RWPE2 (cell line): ENCODE measurements at regions not wholly inside any gene's neighbourhood (a gene's known extent, or its start where the extent isn't known, plus 50 kb on each side); places are given as distances from the start of the nearest gene placed in this dataset.
A peak's percentile ranks its signal among the peaks of the same experiment; 100 is the strongest.

Experiments
- ATAC-seq: fragments of 200-7000 bp; cut with Tn5 transposase; 3 replicates; pipeline ENCODE4 v1.9.1; 2021; ENCODE audit warnings: low read depth
- DNase-seq: peaks from one replicate; pipeline ENCODE4 v3.0.0-alpha.2; 2020; ENCODE audit warnings: low spot score
- H3K27ac ChIP-seq: fragments of 450-650 bp; 2 replicates; pipeline ENCODE4 v1.5.1; 2017; ENCODE audit warnings: mild to moderate bottlenecking; ENCODE audit not compliant: poor library complexity, severe bottlenecking
- H3K27me3 ChIP-seq: fragments of 250-450 bp; sonication (Bioruptor Pico); 2 replicates; pipeline ENCODE4 v1.5.1; 2021; ENCODE audit warnings: mild to moderate bottlenecking, moderate library complexity; ENCODE audit not compliant: insufficient read depth, poor library complexity, severe bottlenecking
- H3K36me3 ChIP-seq: fragments of 250-450 bp; sonication (Bioruptor Pico); 2 replicates; pipeline ENCODE4 v1.5.1; 2020; ENCODE audit warnings: low read depth, mild to moderate bottlenecking, moderate library complexity
- H3K4me1 ChIP-seq: fragments of 250-450 bp; sonication (Bioruptor Pico); 2 replicates; pipeline ENCODE4 v1.5.1; 2021; ENCODE audit warnings: mild to moderate bottlenecking, moderate library complexity; ENCODE audit not compliant: insufficient read depth, poor library complexity, severe bottlenecking
- H3K4me3 ChIP-seq: fragments of 250-450 bp; sonication (Bioruptor Pico); 2 replicates; pipeline ENCODE4 v1.5.1; 2021; ENCODE audit warnings: mild to moderate bottlenecking, moderate library complexity; ENCODE audit not compliant: severe bottlenecking
- H3K9me3 ChIP-seq: fragments of 250-450 bp; sonication (Bioruptor Pico); 2 replicates; pipeline ENCODE4 v1.5.1; 2021; ENCODE audit warnings: mild to moderate bottlenecking, moderate library complexity; ENCODE audit not compliant: severe bottlenecking
- CTCF ChIP-seq: fragments of 450-650 bp; IDR thresholded peaks from one replicate; pipeline ENCODE4 v1.5.1; 2017; ENCODE audit warnings: mild to moderate bottlenecking, moderate library complexity; ENCODE audit not compliant: poor library complexity, severe bottlenecking

- H3K36me3 ChIP-seq = no peaks in the 10 kb centered on the region
- H3K27me3 ChIP-seq = no peaks in the 10 kb centered on the region
- peak; percentile 55 for TF ChIP-seq CTCF
- peak; percentile 31; the same call in 1 of the 3 replicates for ATAC-seq
- H3K9me3 ChIP-seq = no peaks in the 10 kb centered on the region
- no peak overlapping the region for H3K4me3 ChIP-seq
- DNase-seq = no peak
- H3K27ac ChIP-seq = no peak overlapping the region
- H3K4me1 ChIP-seq = no peaks in the 10 kb centered on the region
These were observed 589.2 kb upstream of the NR3C2 start for GRCh38 chr4:149031399-149031798.

- no peak for DNase-seq
- no peak for TF ChIP-seq CTCF
- H3K27me3 ChIP-seq = no peaks in the 10 kb centered on the region
- H3K9me3 ChIP-seq = no peaks in the 10 kb centered on the region
- no peak overlapping the region for H3K27ac ChIP-seq
- H3K36me3 ChIP-seq = no peaks in the 10 kb centered on the region
- H3K4me3 ChIP-seq = no peak overlapping the region
- H3K4me1 ChIP-seq = no peaks in the 10 kb centered on the region
- no peak for ATAC-seq
These were observed 586.9 kb upstream of the NR3C2 start for GRCh38 chr4:149029056-149029651.

- no peak for DNase-seq
- Histone ChIP-seq H3K27ac (no peak overlapping the region), H3K36me3 (no peaks in the 10 kb centered on the region), H3K4me3 (no peak overlapping the region), H3K9me3 (no peaks in the 10 kb centered on the region), H3K4me1 (no peaks in the 10 kb centered on the region), H3K27me3 (no peaks in the 10 kb centered on the region)
- no peak for ATAC-seq
- TF ChIP-seq CTCF = no peak
These were observed 584.5 kb upstream of the NR3C2 start for GRCh38 chr4:149026696-149027095.

GRCh38 chr4:149017002-149017734 is 575.0 kb upstream of the NR3C2 start:
- H3K9me3 ChIP-seq = no peaks in the 10 kb centered on the region
- TF ChIP-seq CTCF = no peak
- ATAC-seq (no peak), DNase-seq (no peak)
- H3K36me3 ChIP-seq = no peaks in the 10 kb centered on the region
- H3K4me3 ChIP-seq = no peak overlapping the region
- H3K27ac ChIP-seq = no peak overlapping the region
- no peaks in the 10 kb centered on the region for H3K4me1 ChIP-seq
- H3K27me3 ChIP-seq = no peaks in the 10 kb centered on the region

GRCh38 chr4:149009223-149009622 is 567.0 kb upstream of the NR3C2 start:
- no peaks in the 10 kb centered on the region for H3K4me1 ChIP-seq
- no peaks in the 10 kb centered on the region for H3K36me3 ChIP-seq
- no peak overlapping the region for H3K27ac ChIP-seq
- no peak for DNase-seq
- H3K27me3 ChIP-seq = no peaks in the 10 kb centered on the region
- TF ChIP-seq CTCF = no peak
- no peak overlapping the region for H3K4me3 ChIP-seq
- no peak for ATAC-seq
- no peaks in the 10 kb centered on the region for H3K9me3 ChIP-seq
